ENCODE measurements at regions not wholly inside any gene's neighbourhood (a gene's known extent, or its start where the extent isn't known, plus 50 kb on each side); places are given as distances from the start of the nearest gene placed in this dataset.

GRCh38 chr5:117801583-117801982 is 1186.8 kb downstream of the DTWD2 start:
- Histone ChIP-seq H3K4me3 (IDR thresholded peaks at IDR 0.05; ENCODE audit: insufficient read depth, low read depth, low read length) (no peak overlapping the region), H3K36me3 (ENCODE audit: insufficient read depth) (no peaks in the 10 kb centered on the region), H3K4me2 (no peak overlapping the region), H3K27me3 (ENCODE audit: insufficient read depth, low read depth) (no peaks in the 10 kb centered on the region), H3K9ac (no peak overlapping the region), H3K79me2 (ENCODE audit: insufficient read depth, low read depth) (no peaks in the 10 kb centered on the region), H3K27ac (no peak overlapping the region), H3K4me1 (ENCODE audit: low read depth, poor library complexity, severe bottlenecking) (no peaks in the 10 kb centered on the region), H2AFZ (ENCODE audit: low read depth) (no peak overlapping the region), H4K20me1 (ENCODE audit: insufficient read depth) (no peaks in the 10 kb centered on the region)
- no peak for TF ChIP-seq CTCF (conservative IDR thresholded peaks at IDR 0.05; ENCODE audit: low read depth, low read length)

- H4K20me1 ChIP-seq (ENCODE audit: insufficient read depth), result no peaks in the 10 kb centered on the region
- no peaks in the 10 kb centered on the region for H3K4me1 ChIP-seq (ENCODE audit: low read depth, poor library complexity, severe bottlenecking)
- H3K9ac ChIP-seq, result no peak overlapping the region
- no peak overlapping the region for H2AFZ ChIP-seq (ENCODE audit: low read depth)
- no peaks in the 10 kb centered on the region for H3K27me3 ChIP-seq (ENCODE audit: insufficient read depth, low read depth)
- H3K36me3 ChIP-seq (ENCODE audit: insufficient read depth), result no peaks in the 10 kb centered on the region
- no peak for TF ChIP-seq CTCF (conservative IDR thresholded peaks at IDR 0.05; ENCODE audit: low read depth, low read length)
- H3K79me2 ChIP-seq (ENCODE audit: insufficient read depth, low read depth), result no peaks in the 10 kb centered on the region
- H3K4me3 ChIP-seq (IDR thresholded peaks at IDR 0.05; ENCODE audit: insufficient read depth, low read depth, low read length), result no peak overlapping the region
- no peak overlapping the region for H3K4me2 ChIP-seq
- no peak overlapping the region for H3K27ac ChIP-seq
These were observed 1188.1 kb downstream of the DTWD2 start for GRCh38 chr5:117800261-117800660.

GRCh38 chr5:117794847-117795246 is 1193.5 kb downstream of the DTWD2 start:
- no peak overlapping the region for H3K4me3 ChIP-seq (IDR thresholded peaks at IDR 0.05; ENCODE audit: insufficient read depth, low read depth, low read length)
- TF ChIP-seq CTCF (conservative IDR thresholded peaks at IDR 0.05; ENCODE audit: low read depth, low read length), result no peak

GRCh38 chr5:117793963-117794362 is 1194.4 kb downstream of the DTWD2 start:
- Histone ChIP-seq H3K4me3 (IDR thresholded peaks at IDR 0.05; ENCODE audit: insufficient read depth, low read depth, low read length) (no peak overlapping the region), H4K20me1 (ENCODE audit: insufficient read depth) (no peaks in the 10 kb centered on the region), H3K27ac (no peak overlapping the region), H3K4me2 (no peak overlapping the region), H2AFZ (ENCODE audit: low read depth) (no peak overlapping the region), H3K79me2 (ENCODE audit: insufficient read depth, low read depth) (no peaks in the 10 kb centered on the region), H3K36me3 (ENCODE audit: insufficient read depth) (no peaks in the 10 kb centered on the region), H3K9ac (no peak overlapping the region), H3K4me1 (ENCODE audit: low read depth, poor library complexity, severe bottlenecking) (no peaks in the 10 kb centered on the region), H3K27me3 (ENCODE audit: insufficient read depth, low read depth) (no peaks in the 10 kb centered on the region)
- no peak for TF ChIP-seq CTCF (conservative IDR thresholded peaks at IDR 0.05; ENCODE audit: low read depth, low read length)

More at GRCh38 chr5:117794847-117795246, 1193.5 kb downstream of the DTWD2 start:
- Histone ChIP-seq H3K4me1 (ENCODE audit: low read depth, poor library complexity, severe bottlenecking) (no peaks in the 10 kb centered on the region), H3K9ac (no peak overlapping the region), H3K27ac (no peak overlapping the region), H3K27me3 (ENCODE audit: insufficient read depth, low read depth) (no peaks in the 10 kb centered on the region), H3K36me3 (ENCODE audit: insufficient read depth) (no peaks in the 10 kb centered on the region), H3K79me2 (ENCODE audit: insufficient read depth, low read depth) (no peaks in the 10 kb centered on the region), H3K4me2 (no peak overlapping the region), H4K20me1 (ENCODE audit: insufficient read depth) (no peaks in the 10 kb centered on the region), H2AFZ (ENCODE audit: low read depth) (no peak overlapping the region)

Data from KMS-11 (cell line).